ENCODE measurements at regions not wholly inside any gene's neighbourhood (a gene's known extent, or its start where the extent isn't known, plus 50 kb on each side); places are given as distances from the start of the nearest gene placed in this dataset.

DNA sequence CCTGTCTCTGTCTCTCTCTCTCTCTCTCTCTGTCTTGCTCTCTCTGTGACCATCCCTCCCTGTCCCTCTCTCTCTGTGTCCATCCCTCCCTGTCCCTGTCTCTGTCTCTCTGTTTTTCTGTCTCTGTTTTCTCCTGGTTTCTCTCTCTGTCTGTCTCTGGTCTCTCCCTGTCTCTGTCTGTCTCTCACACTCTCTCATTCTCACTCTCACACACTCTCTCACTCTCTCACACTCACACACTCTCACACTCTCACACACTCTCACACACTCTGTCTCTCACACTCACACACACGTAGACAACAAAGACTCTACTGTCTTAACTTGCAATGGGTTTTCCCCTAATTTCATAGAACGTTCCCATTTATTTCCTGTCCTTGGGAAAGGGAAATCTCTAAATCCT lies 299.5 kb downstream of the FOXL1 start:
- TF ChIP-seq POLR2A (IDR thresholded peaks at IDR 0.05; ENCODE audit: low read length): no peak
- no peak for TF ChIP-seq GATA1 (IDR thresholded peaks at IDR 0.05; ENCODE audit: low read depth, low read length)

Data from erythroblast (primary cell).